Upper lobe of left lung (tissue), 6 donors: ENCODE measurements at regions not wholly inside any gene's neighbourhood (a gene's known extent, or its start where the extent isn't known, plus 50 kb on each side); places are given as distances from the start of the nearest gene placed in this dataset.

Source experiments
- ATAC-seq, 2 donors: fragments of 200-7000 bp; cut with Tn5 transposase; one replicate each; pipeline ENCODE4 v1.9.1; 2022; ENCODE audit warnings: mild to moderate bottlenecking in 2 of 2, moderate library complexity in 2 of 2; ENCODE audit not compliant: low FRiP score in 2 of 2
- DNase-seq, 2 donors: peaks; one replicate each; pipeline ENCODE4 v3.0.0-alpha.2; 2019 to 2020
- H3K27ac ChIP-seq, 4 donors: fragments of 200-600 bp; sonication (generic); one replicate each; pipeline ENCODE4 v1.5.1; 2016 to 2019
- H3K27me3 ChIP-seq, 4 donors: fragments of 200-600 bp; sonication (generic); one replicate each; pipeline ENCODE4 v1.5.1; 2017 to 2019
- H3K36me3 ChIP-seq, 4 donors: fragments of 200-600 bp; sonication (generic); one replicate each; pipeline ENCODE4 v1.5.1; 2016 to 2019
- H3K4me1 ChIP-seq, 4 donors: fragments of 200-600 bp; sonication (generic); one replicate each; pipeline ENCODE4 v1.5.1; 2018 to 2019
- H3K4me3 ChIP-seq, 4 donors: fragments of 200-600 bp; sonication (generic); one replicate each; pipeline ENCODE4 v1.5.1; 2017 to 2019; ENCODE audit warnings: mild to moderate bottlenecking in 2 of 4, moderate library complexity in 1 of 4
- H3K9me3 ChIP-seq, 4 donors: fragments of 200-600 bp; sonication (generic); one replicate each; pipeline ENCODE4 v1.5.1; 2018 to 2019
- EP300 ChIP-seq, 4 donors: sonication (generic); formaldehyde crosslinking; IDR thresholded peaks; one replicate each; pipeline ENCODE4 v1.5.1; 2017; ENCODE audit warnings: antibody characterized with exemption in 4 of 4, control low read depth in 2 of 4
- POLR2A ChIP-seq, 4 donors: fragments of 450-650 bp; IDR thresholded peaks; one replicate each; pipeline ENCODE4 v1.5.1; 2016 to 2017; ENCODE audit warnings: antibody characterized with exemption in 4 of 4, mild to moderate bottlenecking in 2 of 4
- POLR2AphosphoS5 ChIP-seq, 2 donors: sonication (generic); formaldehyde crosslinking; IDR thresholded peaks; one replicate each; pipeline ENCODE4 v1.5.1; 2017; ENCODE audit warnings: antibody characterized with exemption in 2 of 2
- WGBS, 2 donors: methylation state at CpG; one replicate each; pipeline ENCODE4 v1.1.5; 2017 to 2018; 5-methylcytosine and 5-hydroxymethylcytosine counted together
- TF ChIP-seq, protein P1 (sequence below), 6 experiments: fragments of 450-650 bp in 4 of 6; fragments of 200-600 bp in 2 of 6; sonication (generic) in 2 of 6; IDR thresholded peaks; one replicate each; pipeline ENCODE4 v1.5.1; 2016 to 2019; ENCODE audit warnings: antibody characterized with exemption in 6 of 6
- donor health status: DM: no; HTN: no; CAD: no; lungs with moderate emphysema.
- donor health status: DM: no; HTN: yes; CAD: no; lungs with severe emphysema.

DNA sequence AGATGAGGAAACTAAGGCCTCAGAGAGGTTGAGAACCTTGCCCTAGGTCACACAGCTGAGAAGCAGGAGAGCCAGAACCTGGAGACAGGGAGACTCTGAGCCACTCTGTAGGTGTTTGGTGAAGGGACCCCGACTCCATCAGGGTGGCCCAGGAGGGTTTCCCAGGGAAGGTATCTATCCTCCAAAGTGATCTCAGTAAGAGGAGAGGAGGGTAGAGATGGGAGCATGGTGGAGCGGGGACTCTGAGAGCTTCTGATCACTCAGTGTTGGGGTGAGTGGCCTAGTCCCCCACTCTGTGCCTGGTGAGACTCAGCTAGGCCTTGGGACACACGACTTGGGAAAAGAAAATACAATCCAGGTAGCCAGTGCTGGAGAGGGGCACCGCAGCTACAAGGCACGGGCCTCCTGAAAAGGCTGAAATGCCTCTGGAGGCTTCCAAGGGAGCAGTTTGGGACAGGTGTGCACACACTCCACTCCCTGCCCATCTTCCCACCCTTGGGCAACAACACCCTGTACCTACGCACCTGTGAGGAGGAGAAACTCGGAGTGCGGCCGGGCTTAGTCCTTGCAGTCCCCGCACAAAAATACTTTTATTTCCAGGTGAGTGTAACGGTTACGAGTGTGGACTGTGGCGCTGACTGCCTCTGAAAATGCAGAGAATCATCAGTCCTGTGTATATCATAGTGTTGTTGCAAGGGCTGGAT lies 80.8 kb downstream of the CAMK2N1 start:
- no peak overlapping the region for H3K27ac ChIP-seq
- TF ChIP-seq EP300 (IDR thresholded peaks at IDR 0.05), result no peak
- TF ChIP-seq POLR2AphosphoS5 (IDR thresholded peaks at IDR 0.05), result no peak
- no peak for TF ChIP-seq POLR2A (IDR thresholded peaks at IDR 0.05)
- TF ChIP-seq, protein P1, sequence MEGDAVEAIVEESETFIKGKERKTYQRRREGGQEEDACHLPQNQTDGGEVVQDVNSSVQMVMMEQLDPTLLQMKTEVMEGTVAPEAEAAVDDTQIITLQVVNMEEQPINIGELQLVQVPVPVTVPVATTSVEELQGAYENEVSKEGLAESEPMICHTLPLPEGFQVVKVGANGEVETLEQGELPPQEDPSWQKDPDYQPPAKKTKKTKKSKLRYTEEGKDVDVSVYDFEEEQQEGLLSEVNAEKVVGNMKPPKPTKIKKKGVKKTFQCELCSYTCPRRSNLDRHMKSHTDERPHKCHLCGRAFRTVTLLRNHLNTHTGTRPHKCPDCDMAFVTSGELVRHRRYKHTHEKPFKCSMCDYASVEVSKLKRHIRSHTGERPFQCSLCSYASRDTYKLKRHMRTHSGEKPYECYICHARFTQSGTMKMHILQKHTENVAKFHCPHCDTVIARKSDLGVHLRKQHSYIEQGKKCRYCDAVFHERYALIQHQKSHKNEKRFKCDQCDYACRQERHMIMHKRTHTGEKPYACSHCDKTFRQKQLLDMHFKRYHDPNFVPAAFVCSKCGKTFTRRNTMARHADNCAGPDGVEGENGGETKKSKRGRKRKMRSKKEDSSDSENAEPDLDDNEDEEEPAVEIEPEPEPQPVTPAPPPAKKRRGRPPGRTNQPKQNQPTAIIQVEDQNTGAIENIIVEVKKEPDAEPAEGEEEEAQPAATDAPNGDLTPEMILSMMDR (IDR thresholded peaks at IDR 0.05), result no peak
- H3K9me3 ChIP-seq, result no peaks in the 10 kb centered on the region
- no peak for ATAC-seq
- no peaks in the 10 kb centered on the region for H3K36me3 ChIP-seq
- 67 to 72% methylated on average over 10 to 13 of the region's 13 CpGs for WGBS, 2 donors
- H3K4me1 ChIP-seq, result no peaks in the 10 kb centered on the region
- H3K4me3 ChIP-seq, result no peak overlapping the region
- no peaks in the 10 kb centered on the region for H3K27me3 ChIP-seq
- no peak for DNase-seq
